Activated CD8-positive, alpha-beta T cell treated with anti-CD3 and anti-CD28 coated beads, Interleukin-2, amount 10 ng/mL, durations not matched to agents 7 days and 5 days (primary cell): ENCODE measurements at regions not wholly inside any gene's neighbourhood (a gene's known extent, or its start where the extent isn't known, plus 50 kb on each side); places are given as distances from the start of the nearest gene placed in this dataset.

ENCODE experiments used
- ATAC-seq: fragments of 150-1000 bp; cut with Tn5 transposase; one replicate; pipeline ENCODE4 v1.10.0; 2021; ENCODE audit warnings: moderate library complexity
- CTCF ChIA-PET: fragments of 350-600 bp; sonication (Branson Sonifier 250); formaldehyde crosslinking; loops from one replicate; lab custom pipeline; 2021; ENCODE audit warnings: antibody characterized with exemption; lab: Charles Lee
- POLR2A ChIA-PET: fragments of 350-600 bp; sonication (Branson Sonifier 250); formaldehyde crosslinking; loops from one replicate; lab custom pipeline; 2021; ENCODE audit warnings: antibody characterized with exemption; lab: Charles Lee
- DNase-seq: peaks from one replicate; pipeline ENCODE4 v3.0.0-alpha.2; 2020
- H3K27ac Mint-ChIP-seq: one replicate; pipeline ENCODE4 v1.8.0; 2021; ENCODE audit warnings: mild to moderate bottlenecking, mixed read lengths
- H3K27me3 Mint-ChIP-seq: one replicate; pipeline ENCODE4 v1.8.0; 2021; ENCODE audit warnings: low read depth, mixed read lengths
- H3K36me3 Mint-ChIP-seq: one replicate; pipeline ENCODE4 v1.8.0; 2021; ENCODE audit warnings: low read depth, mixed read lengths
- H3K4me1 Mint-ChIP-seq: one replicate; pipeline ENCODE4 v1.8.0; 2021; ENCODE audit warnings: low read depth, mixed read lengths
- H3K4me3 Mint-ChIP-seq: one replicate; pipeline ENCODE4 v1.8.0; 2021; ENCODE audit warnings: mild to moderate bottlenecking, mixed read lengths
- H3K9me3 Mint-ChIP-seq: one replicate; pipeline ENCODE4 v1.8.0; 2022; ENCODE audit warnings: mixed read lengths; ENCODE audit not compliant: insufficient read depth

GRCh38 chr14:44165286-44165685, 341.8 kb downstream of the FSCB start:
- Mint-ChIP-seq H3K36me3 (no peaks in the 10 kb centered on the region), H3K9me3 (peaks cover 8% of the 10 kb centered on the region), H3K4me3 (no peak overlapping the region), H3K27me3 (no peaks in the 10 kb centered on the region), H3K27ac (no peak overlapping the region), H3K4me1 (no peaks in the 10 kb centered on the region)
- no peak for DNase-seq
- no peak for ATAC-seq
- ChIA-PET POLR2A (no interaction called here), CTCF (no interaction called here)

GRCh38 chr14:44163946-44164345, 343.1 kb downstream of the FSCB start:
- ChIA-PET CTCF (no interaction called here), POLR2A (no interaction called here)
- Mint-ChIP-seq H3K27ac (no peak overlapping the region), H3K27me3 (no peaks in the 10 kb centered on the region), H3K4me1 (no peaks in the 10 kb centered on the region), H3K36me3 (no peaks in the 10 kb centered on the region), H3K4me3 (no peak overlapping the region), H3K9me3 (peaks cover 8% of the 10 kb centered on the region)
- DNase-seq (no peak), ATAC-seq (no peak)

- no peak for DNase-seq
- H3K4me3 Mint-ChIP-seq = no peak overlapping the region
- H3K36me3 Mint-ChIP-seq = no peaks in the 10 kb centered on the region
- no peak overlapping the region for H3K27ac Mint-ChIP-seq
- H3K27me3 Mint-ChIP-seq = no peaks in the 10 kb centered on the region
- peaks cover 14% of the 10 kb centered on the region for H3K9me3 Mint-ChIP-seq
- CTCF ChIA-PET = no interaction called here
- ATAC-seq = no peak
- H3K4me1 Mint-ChIP-seq = no peaks in the 10 kb centered on the region
- POLR2A ChIA-PET = no interaction called here
Measured at GRCh38 chr14:44162197-44162596, 344.9 kb downstream of the FSCB start.

GRCh38 chr14:44154874-44155273, 352.2 kb downstream of the FSCB start:
- H3K27ac Mint-ChIP-seq = no peak overlapping the region
- DNase-seq (no peak), ATAC-seq (no peak)
- no peak overlapping the region for H3K4me3 Mint-ChIP-seq
- POLR2A ChIA-PET = no interaction called here
- H3K36me3 Mint-ChIP-seq = no peaks in the 10 kb centered on the region
- no peaks in the 10 kb centered on the region for H3K4me1 Mint-ChIP-seq
- peaks cover 25% of the 10 kb centered on the region for H3K9me3 Mint-ChIP-seq
- H3K27me3 Mint-ChIP-seq = no peaks in the 10 kb centered on the region
- CTCF ChIA-PET = no interaction called here

- Mint-ChIP-seq H3K27ac (no peak overlapping the region), H3K9me3 (peaks cover 25% of the 10 kb centered on the region), H3K36me3 (no peaks in the 10 kb centered on the region), H3K27me3 (no peaks in the 10 kb centered on the region), H3K4me3 (no peak overlapping the region), H3K4me1 (no peaks in the 10 kb centered on the region)
- no peak for DNase-seq
- ATAC-seq = no peak
- CTCF ChIA-PET = no interaction called here
- POLR2A ChIA-PET = no interaction called here
Measured at GRCh38 chr14:44154446-44154845, 352.6 kb downstream of the FSCB start.

- Mint-ChIP-seq H3K27ac (no peak overlapping the region), H3K4me1 (no peaks in the 10 kb centered on the region), H3K4me3 (no peak overlapping the region), H3K36me3 (no peaks in the 10 kb centered on the region), H3K9me3 (peaks cover 11% of the 10 kb centered on the region), H3K27me3 (no peaks in the 10 kb centered on the region)
- DNase-seq = no peak
- POLR2A ChIA-PET = no interaction called here
- CTCF ChIA-PET = no interaction called here
- no peak for ATAC-seq
Measured at GRCh38 chr14:44151130-44151820, 355.8 kb downstream of the FSCB start.

- H3K27me3 Mint-ChIP-seq = no peaks in the 10 kb centered on the region
- ChIA-PET POLR2A (no interaction called here), CTCF (no interaction called here)
- no peak overlapping the region for H3K27ac Mint-ChIP-seq
- no peaks in the 10 kb centered on the region for H3K36me3 Mint-ChIP-seq
- peaks cover 3% of the 10 kb centered on the region for H3K9me3 Mint-ChIP-seq
- no peak for ATAC-seq
- DNase-seq = no peak
- no peaks in the 10 kb centered on the region for H3K4me1 Mint-ChIP-seq
- no peak overlapping the region for H3K4me3 Mint-ChIP-seq
Measured at GRCh38 chr14:44149597-44149996, 357.5 kb downstream of the FSCB start.

- H3K27me3 Mint-ChIP-seq = no peaks in the 10 kb centered on the region
- no peaks in the 10 kb centered on the region for H3K4me1 Mint-ChIP-seq
- ATAC-seq (no peak), DNase-seq (no peak)
- CTCF ChIA-PET = no interaction called here
- H3K9me3 Mint-ChIP-seq = peaks cover 3% of the 10 kb centered on the region
- no peak overlapping the region for H3K27ac Mint-ChIP-seq
- POLR2A ChIA-PET = no interaction called here
- H3K4me3 Mint-ChIP-seq = no peak overlapping the region
- H3K36me3 Mint-ChIP-seq = no peaks in the 10 kb centered on the region
Measured at GRCh38 chr14:44142006-44142405, 365.1 kb downstream of the FSCB start.

- H3K27me3 Mint-ChIP-seq = no peaks in the 10 kb centered on the region
- ChIA-PET CTCF (no interaction called here), POLR2A (no interaction called here)
- no peak overlapping the region for H3K27ac Mint-ChIP-seq
- no peak overlapping the region for H3K4me3 Mint-ChIP-seq
- H3K9me3 Mint-ChIP-seq = peaks cover 13% of the 10 kb centered on the region
- ATAC-seq = no peak
- no peak for DNase-seq
- H3K36me3 Mint-ChIP-seq = no peaks in the 10 kb centered on the region
- H3K4me1 Mint-ChIP-seq = no peaks in the 10 kb centered on the region
Measured at GRCh38 chr14:44135972-44136371, 371.1 kb downstream of the FSCB start.

- Mint-ChIP-seq H3K27ac (no peak overlapping the region), H3K9me3 (peaks cover 20% of the 10 kb centered on the region), H3K36me3 (no peaks in the 10 kb centered on the region), H3K4me3 (no peak overlapping the region), H3K4me1 (no peaks in the 10 kb centered on the region), H3K27me3 (no peaks in the 10 kb centered on the region)
- no peak for DNase-seq
- ChIA-PET POLR2A (no interaction called here), CTCF (no interaction called here)
- ATAC-seq = no peak
Measured at GRCh38 chr14:44131861-44132260, 375.2 kb downstream of the FSCB start.

GRCh38 chr14:44113769-44114730, 393.0 kb downstream of the FSCB start:
- Mint-ChIP-seq H3K27me3 (no peaks in the 10 kb centered on the region), H3K4me3 (no peak overlapping the region), H3K9me3 (peaks cover 28% of the 10 kb centered on the region), H3K27ac (no peak overlapping the region), H3K4me1 (no peaks in the 10 kb centered on the region), H3K36me3 (no peaks in the 10 kb centered on the region)
- DNase-seq (no peak), ATAC-seq (no peak)
- CTCF ChIA-PET = no interaction called here
- POLR2A ChIA-PET = no interaction called here

- ChIA-PET POLR2A (no interaction called here), CTCF (no interaction called here)
- no peaks in the 10 kb centered on the region for H3K36me3 Mint-ChIP-seq
- peaks cover 25% of the 10 kb centered on the region for H3K9me3 Mint-ChIP-seq
- ATAC-seq (no peak), DNase-seq (no peak)
- no peaks in the 10 kb centered on the region for H3K4me1 Mint-ChIP-seq
- no peaks in the 10 kb centered on the region for H3K27me3 Mint-ChIP-seq
- H3K27ac Mint-ChIP-seq = no peak overlapping the region
- no peak overlapping the region for H3K4me3 Mint-ChIP-seq
Measured at GRCh38 chr14:44112774-44113460, 394.2 kb downstream of the FSCB start.
